Dermis blood vessel endothelial cell (primary cell): ENCODE measurements at regions not wholly inside any gene's neighbourhood (a gene's known extent, or its start where the extent isn't known, plus 50 kb on each side); places are given as distances from the start of the nearest gene placed in this dataset.
"Not testable (repeated sequence)": the region's sequence is repeated elsewhere in the genome, so short reads cannot be mapped to it uniquely, and the experiment has no call there.

Experiments used
- DNase-seq: peaks from one replicate; pipeline ENCODE4 v3.0.0; 2010

- no peak for DNase-seq
Measured at GRCh38 chr11:80995523-80995922, 1554.7 kb upstream of the TENM4 start.

GRCh38 chr11:80993536-80993935 is 1552.7 kb upstream of the TENM4 start:
- no peak for DNase-seq

DNA sequence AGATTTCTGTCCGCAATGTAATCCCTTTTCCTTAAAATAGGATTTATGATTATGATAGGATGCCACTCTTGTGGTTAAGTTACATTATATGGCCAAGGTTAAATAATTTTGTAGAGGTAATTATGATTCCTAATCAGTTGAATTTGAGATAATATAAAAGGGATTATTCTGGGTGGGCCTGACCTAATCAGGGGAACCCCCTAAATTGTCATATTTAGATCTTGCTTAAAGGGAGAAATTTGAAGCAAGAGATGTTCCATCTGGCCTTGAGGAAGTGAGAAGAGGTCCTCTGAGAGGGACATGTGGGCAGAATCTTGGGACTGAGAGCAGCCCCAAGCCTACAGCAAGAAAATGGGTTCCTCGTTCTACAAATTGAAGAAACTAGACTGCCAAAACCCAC is 1550.1 kb upstream of the TENM4 start:
- no peak for DNase-seq

DNA sequence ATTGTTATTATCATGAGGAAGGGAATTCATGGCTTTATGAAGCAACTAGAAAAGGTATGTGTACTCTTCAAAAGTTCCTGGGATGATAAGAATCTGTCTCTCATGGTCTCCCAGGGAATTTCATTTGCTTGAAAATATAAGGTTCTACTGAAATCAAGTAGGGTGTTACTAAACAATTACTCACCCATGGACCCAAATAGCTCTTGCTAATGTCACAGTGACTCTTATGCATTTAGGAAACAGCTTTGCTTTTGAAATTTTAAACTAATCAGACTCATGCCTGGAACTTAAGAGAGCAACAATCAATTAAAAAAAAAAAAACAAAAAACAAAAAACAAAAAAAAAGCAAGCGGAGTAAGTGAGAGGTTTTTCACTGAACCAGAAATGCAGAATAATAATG is 1546.3 kb upstream of the TENM4 start:
- no peak for DNase-seq

- no peak for DNase-seq
Measured at GRCh38 chr11:80986421-80987074, 1545.7 kb upstream of the TENM4 start.

- DNase-seq = no peak
Measured at GRCh38 chr11:80980227-80980626, 1539.4 kb upstream of the TENM4 start.

- DNase-seq = no peak
Measured at GRCh38 chr11:80973786-80974185, 1533.0 kb upstream of the TENM4 start.

DNA sequence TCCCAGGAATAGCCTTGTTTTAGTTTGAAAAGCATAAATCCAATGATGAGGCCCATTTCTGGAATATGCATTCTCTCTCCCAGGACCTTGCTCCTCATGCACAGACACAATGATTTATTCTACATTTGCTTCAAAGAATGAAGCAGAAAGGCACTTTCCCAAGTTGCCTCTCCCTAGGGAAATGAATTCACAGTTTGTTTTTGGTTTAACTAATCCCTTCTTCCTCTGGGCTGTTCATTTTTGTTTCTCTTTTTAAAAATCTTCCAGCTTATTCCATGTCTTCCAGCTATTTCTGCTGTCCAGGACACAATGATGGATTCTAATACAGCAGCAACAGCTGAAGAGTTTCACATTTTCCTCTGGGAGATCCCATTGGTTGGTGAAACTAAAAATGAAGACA is 1529.2 kb upstream of the TENM4 start:
- no peak for DNase-seq

- no peak for DNase-seq
Measured at GRCh38 chr11:80967649-80968048, 1526.8 kb upstream of the TENM4 start.

DNA sequence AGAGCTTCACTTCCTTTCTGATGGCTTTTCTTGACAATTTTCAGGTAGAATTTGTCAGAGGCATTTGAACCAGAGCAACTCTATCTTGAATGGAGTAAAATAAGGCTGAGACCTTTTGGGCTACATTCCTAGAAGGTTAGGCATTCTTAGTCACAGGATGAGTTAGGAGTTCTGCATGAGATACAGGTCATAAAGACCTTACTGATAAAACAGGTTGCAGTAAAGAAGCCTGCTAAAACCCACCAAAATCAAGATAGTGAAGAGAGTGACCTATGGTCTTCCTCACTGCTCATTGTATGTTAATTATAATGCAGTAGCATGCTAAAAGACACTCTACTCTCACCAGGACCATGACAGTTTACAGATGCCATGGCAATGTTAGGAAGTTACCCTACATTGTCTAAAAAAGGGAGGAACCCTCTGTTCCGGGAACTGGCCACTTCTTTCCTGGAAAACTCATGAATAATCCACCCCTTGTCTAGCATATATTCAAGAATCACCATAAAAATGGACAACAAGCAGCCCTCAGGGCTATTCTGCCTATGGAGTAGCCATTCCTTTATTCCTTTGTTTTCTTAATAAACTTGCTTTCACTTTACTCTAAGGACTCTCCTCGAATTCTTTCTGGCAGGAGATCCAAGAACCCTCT is 1519.7 kb upstream of the TENM4 start:
- no peak for DNase-seq

DNA sequence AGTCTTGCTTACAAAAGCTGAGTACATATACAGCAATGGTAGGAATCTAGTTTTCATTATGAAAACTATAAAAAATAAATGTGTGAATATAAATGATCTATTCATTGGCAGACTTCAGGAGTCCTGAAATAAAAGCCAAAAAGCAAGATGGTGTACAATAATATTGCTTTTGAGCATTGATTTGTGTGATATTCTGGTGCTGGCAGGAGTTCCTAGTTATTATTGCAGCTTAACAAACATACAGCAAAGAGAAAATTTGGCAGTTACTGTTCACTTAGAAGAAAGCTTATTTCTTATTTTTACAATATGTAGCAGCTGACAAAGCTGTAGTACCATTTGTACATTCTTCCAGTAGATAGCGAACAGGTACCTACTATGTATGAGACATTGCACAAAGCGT is 1518.9 kb upstream of the TENM4 start:
- DNase-seq = no peak

- no peak for DNase-seq
Measured at GRCh38 chr11:80958987-80959386, 1518.2 kb upstream of the TENM4 start.

GRCh38 chr11:80958361-80958760 is 1517.5 kb upstream of the TENM4 start:
- no peak for DNase-seq

GRCh38 chr11:80955588-80955987 is 1514.8 kb upstream of the TENM4 start:
- no peak for DNase-seq

DNA sequence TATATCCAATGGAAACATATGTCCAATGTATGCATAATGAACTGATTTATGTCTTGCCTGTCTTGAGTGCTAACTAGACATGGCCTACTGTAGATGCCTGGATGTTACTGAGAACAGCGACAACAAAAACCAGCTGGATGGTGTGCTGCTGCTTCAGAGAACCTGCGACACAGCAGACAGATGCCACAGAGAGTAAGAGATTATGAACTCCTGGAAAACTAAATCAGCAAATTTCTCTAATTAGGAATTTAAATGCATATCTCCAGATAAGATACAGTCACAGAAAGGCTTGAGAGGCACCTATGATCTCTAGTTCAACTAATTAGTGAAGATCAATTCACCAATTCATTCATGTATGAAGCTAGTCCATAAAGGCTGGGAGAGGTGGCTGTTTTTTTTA is 1508.0 kb upstream of the TENM4 start:
- no peak for DNase-seq

- DNase-seq = no peak
Measured at GRCh38 chr11:80944758-80945157, 1503.9 kb upstream of the TENM4 start.

DNA sequence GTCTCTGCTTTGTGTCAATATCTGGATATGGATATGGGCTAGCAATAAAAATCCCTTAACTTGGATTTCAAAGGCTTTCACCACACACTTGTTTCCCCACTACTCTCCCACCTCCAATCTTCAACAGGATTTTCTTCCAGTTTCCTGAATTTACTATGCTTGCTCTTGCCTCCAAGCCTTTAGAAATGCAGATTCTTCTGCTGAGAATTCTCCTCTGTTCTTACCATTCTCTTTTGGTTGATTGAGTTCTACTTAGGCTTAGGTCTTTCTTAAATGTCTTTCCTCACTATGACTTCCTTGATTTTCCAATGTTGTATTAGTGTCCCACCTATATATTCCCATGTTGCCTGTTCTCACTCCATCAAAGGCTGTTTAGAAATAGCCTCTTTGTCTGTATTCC is 1502.4 kb upstream of the TENM4 start:
- DNase-seq = no peak

DNA sequence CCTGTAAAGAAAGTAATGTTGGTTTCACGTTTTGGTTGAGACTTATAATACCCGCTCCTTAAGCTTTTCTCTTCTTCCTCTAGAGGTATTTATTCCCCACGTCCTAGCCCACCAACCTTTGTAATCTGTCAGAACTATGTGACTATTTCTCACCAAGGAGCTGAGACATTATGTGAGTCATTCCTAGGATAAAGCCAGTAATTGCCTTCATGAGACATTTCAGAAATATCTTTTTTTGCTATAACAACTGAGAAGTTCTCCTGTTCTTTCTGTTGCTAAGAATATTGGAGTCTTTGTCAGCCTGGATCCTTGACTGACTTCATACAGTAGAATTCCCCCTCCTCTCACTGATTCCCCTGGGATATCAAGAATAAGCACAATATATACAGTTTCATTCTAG is 1497.0 kb upstream of the TENM4 start:
- DNase-seq = no peak

- DNase-seq = no peak
Measured at GRCh38 chr11:80930038-80930437, 1489.2 kb upstream of the TENM4 start.

DNA sequence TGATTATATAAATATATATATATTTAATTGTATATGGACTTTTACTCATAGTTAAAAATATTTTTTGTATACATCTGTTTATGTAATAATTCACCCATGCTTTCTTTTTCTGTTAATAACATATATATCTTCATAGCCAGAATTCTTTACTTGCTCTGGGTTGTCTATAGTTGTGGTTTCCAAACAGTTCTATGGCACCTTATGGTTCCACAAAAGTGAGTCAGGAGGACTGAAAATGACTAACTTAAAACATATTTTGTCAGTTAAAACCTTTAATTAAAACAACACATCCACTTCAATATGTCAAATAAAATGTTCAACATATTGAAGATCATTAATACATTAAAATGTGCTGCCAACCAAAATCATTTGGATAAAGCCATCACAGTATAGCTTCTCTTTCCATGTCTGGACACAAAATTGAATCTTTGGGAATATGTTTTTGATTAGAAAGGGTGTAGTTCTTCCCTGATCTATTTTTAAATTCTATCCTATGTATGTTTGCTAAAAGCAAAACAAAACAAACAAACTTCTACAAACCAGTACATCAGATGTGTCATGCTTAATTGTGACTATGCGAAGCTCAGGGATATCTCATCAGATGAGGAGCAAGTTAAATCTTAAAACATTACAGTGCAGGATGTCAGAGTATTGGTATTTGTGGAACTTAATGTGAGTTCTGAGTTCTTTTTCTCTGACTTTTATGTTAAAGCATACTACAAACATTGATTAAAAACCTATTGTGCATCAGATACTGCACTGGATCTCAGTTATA is 1488.4 kb upstream of the TENM4 start:
- no peak for DNase-seq

DNA sequence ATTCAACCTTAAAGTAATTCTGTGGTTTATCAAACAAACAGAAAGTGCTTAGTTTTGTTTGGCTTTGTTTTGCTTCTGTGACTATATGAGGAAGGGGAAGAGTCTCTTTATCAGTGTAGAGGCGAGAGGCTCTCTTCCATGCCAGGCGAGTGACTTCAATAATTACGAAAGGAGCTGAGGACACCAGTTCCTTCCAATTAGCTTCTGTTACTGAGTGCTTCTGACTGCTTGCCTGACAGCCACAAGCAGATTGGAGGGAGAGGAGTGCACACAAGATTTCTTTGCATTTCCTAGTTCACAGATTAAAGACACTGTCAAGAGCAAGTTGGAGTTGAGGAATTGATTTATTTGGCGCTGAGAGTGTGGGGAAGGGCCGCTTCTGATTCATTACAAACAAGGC is 1484.5 kb upstream of the TENM4 start:
- no peak for DNase-seq

- not testable (repeated sequence) for DNase-seq
Measured at GRCh38 chr11:80921310-80921709, 1480.5 kb upstream of the TENM4 start.

GRCh38 chr11:80916173-80916798 is 1475.5 kb upstream of the TENM4 start:
- no peak for DNase-seq

DNA sequence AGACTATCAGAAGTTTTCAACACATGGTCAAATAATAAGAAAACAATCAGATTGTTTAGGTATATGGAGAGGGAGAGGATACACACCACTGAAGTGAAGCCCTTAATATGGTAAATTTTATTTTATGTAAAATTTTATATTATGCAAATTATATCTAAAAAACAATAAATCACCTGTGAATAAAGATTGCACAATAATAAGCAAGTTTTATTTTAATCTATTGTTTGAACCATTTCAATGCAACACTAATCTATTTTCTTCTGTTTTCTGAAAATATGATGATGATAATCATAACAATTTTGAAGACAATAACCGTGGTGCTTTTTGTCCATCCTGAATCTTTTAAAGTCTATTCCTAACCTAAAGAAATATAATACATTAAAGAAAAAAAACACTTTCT is 1473.5 kb upstream of the TENM4 start:
- DNase-seq = no peak
